Urothelium cell line (cell line): ENCODE measurements at regions not wholly inside any gene's neighbourhood (a gene's known extent, or its start where the extent isn't known, plus 50 kb on each side); places are given as distances from the start of the nearest gene placed in this dataset.
"Not testable (repeated sequence)": the region's sequence is repeated elsewhere in the genome, so short reads cannot be mapped to it uniquely, and the experiment has no call there.

Experiments used
- DNase-seq: peaks from one replicate; pipeline ENCODE4 v3.0.0; 2011; ENCODE audit warnings: low spot score, mixed read lengths
- FAIRE-seq: peaks from 2 replicates; lab custom pipeline; 2011; peaks lifted over from hg19 to GRCh38; lab: Jason Lieb, UNC

GRCh38 chr7:49643736-49644135, 129.7 kb upstream of the VWC2 start:
- DNase-seq = no peak
- FAIRE-seq = no peak

DNA sequence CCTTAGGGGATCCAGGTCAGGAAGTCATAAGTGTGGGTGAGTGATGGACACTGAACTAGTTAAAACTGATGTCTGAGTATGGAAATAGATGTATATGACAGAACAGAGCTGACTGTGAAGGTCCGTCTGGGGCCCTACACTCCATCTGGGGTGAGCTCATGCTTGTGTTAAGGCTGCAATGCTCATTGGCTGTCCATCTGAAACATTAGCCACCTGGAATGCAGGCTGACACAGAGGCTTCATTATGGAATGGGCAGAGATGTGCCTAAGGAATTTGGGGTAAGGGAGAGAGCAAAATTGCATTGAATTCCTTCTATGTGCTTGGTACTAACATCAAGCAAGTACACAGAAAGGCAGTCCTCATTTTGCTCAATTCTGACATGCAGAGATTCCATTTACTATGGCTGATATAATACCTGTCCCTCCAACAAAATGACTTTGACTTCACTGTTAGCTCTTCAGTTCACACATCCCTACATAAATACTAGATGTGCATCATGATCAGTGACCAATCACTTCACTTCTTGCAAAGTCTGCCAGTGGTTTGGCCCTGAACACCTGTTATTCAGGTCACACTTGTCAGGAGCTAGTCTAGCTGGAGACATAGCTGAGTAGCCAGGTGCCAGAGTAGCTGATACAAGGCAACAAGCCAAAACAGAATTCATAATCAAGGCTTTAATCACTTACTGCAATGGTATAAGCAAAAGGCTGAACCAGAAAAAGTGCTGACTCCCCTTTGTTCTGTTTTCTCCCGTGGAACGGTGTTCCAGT, 128.9 kb upstream of the VWC2 start:
- DNase-seq (no peak), FAIRE-seq (peak; percentile 62)

GRCh38 chr7:49645296-49645695, 128.1 kb upstream of the VWC2 start:
- FAIRE-seq (no peak), DNase-seq (no peak)

DNA sequence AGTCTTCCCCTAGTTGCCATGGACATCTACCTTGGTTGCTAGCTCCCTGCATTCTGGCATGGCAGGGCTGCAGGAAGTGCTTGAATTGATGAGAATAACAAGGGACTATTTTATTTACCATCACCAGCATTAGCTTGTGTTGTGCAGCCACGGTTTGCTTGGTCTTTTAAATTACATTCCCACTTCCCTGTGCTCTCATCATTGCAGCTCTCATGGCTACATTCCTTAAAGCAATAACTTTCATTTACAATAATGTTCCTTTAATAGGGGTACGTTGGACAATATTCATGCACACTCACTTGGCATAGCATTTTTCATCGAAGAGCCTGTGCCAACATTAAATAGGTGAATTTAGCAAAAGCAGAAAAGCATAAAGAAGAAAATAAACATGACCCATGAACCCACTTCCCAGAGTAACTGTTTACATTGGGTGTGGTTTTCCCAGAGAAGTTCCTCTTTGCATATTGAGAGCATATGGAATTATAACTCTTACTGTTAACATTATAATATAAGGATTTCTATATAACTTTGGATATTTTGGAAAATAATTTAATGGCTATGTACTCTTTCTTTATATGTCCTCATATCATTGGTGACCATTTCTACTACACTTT, 113.2 kb upstream of the VWC2 start:
- FAIRE-seq (no peak), DNase-seq (no peak)

DNA sequence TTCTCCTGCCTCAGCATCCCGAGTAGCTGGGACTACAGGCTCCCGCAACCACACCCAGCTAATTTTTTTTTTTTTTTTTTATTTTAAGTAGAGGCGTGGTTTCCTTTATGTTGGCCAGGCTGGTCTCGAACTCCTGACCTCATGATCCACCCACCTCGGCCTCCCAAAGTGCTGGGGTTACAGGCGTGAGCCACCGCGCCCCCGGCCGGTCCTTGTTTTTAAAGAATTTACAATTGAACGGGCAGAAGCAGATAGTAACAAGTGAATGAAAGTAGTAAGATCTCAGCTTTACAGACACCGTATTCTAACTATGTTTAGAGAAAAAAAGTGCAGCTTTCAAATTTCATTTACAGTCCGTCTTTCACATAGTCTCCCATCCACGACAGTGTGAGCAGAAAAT, 112.5 kb upstream of the VWC2 start:
- FAIRE-seq = no peak

DNA sequence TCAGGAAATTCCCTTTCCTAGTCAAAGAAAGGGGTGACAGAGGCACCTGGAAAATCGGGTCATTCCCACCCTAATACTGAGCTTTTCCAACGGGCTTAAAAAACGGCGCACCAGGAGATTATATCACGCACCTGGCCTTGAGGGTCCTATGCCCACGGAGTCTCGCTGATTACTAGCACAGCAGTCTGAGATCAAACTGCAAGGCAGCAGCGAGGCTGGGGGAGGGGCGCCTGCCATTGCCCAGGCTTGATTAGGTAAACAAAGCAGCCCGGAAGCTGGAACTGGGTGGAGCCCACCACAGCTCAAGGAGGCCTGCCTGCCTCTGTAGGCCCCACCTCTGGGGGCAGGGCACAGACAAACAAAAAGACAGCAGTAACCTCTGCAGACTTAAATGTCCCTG, 107.5 kb upstream of the VWC2 start:
- not testable (repeated sequence) for FAIRE-seq, DNase-seq

More for the DNA sequence above, 112.5 kb upstream of the VWC2 start:
- no peak for DNase-seq

DNA sequence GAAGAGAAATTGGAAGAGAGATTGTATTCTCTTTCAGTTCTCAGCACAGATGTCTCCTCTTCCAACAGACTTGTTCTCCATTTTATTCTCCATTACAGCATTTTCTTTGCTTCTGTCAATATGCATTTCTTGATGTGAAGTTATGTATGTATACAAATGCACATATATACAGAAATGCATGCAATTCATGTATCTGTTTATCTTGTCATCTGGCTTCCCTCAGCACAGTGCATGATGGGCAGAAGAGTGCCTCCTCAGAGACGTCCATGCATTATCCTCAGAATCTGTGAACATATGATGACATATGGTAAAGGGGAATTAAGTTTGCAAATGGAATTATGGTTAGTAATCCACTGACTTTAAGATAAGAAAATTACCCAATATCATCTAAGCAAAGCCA, 106.7 kb upstream of the VWC2 start:
- FAIRE-seq = no peak
- no peak for DNase-seq

GRCh38 chr7:49669285-49669684, 104.2 kb upstream of the VWC2 start:
- FAIRE-seq (no peak), DNase-seq (no peak)

DNA sequence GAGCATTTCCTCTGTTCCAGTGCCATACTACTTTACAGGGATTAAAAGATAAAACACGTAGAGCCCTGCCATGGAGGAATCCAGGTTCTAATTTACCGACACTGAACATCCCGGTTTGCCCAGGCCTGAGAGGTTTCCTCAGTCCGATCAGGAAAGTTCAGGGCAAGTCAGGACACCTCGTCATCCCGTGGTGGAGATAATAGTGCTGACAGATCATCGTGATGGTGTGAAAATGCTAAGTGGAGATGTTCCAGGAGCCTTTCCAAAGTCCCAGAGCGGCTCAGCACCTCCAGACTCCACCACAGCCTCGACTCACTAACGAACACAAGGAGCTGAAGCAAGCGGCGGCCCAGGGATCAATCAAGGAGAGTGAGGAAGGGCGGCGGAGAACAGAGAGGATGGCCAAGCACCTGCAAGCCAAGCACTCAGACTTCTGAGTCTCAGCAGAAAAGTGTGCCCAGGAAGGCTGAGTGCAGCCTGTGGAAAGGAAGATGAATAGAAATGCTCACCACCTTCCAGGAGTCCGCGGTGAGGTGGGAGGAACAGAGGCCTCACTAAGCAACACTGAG, 103.7 kb upstream of the VWC2 start:
- FAIRE-seq (no peak), DNase-seq (no peak)

- FAIRE-seq (peak; percentile 58), DNase-seq (peak; percentile 36)
Observed at GRCh38 chr7:49670991-49671390, 102.4 kb upstream of the VWC2 start.

- FAIRE-seq = no peak
- DNase-seq = no peak
Observed at GRCh38 chr7:49692516-49692915, 80.9 kb upstream of the VWC2 start.

GRCh38 chr7:49695971-49696370, 77.5 kb upstream of the VWC2 start:
- FAIRE-seq = no peak
- no peak for DNase-seq

GRCh38 chr7:49700841-49701240, 72.6 kb upstream of the VWC2 start:
- DNase-seq = no peak
- FAIRE-seq = no peak

DNA sequence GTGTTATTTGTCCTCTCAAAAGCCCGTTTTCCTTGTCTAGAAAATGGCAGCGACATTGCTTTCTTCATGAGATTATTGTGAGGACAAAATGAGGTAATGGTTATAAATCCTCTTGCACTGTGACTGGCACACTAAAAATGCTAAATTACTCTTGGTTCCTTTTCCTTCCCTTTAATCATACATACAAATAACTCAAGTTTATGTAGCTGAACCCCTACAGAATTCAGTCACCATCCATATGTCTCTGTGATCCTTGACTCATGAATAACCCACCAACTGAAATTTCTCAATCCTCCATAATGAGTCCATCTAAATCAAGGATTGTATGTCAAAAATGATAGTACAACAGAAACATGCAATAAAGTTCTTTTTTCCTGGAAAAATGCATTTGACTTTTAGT, 71.3 kb upstream of the VWC2 start:
- no peak for FAIRE-seq

DNA sequence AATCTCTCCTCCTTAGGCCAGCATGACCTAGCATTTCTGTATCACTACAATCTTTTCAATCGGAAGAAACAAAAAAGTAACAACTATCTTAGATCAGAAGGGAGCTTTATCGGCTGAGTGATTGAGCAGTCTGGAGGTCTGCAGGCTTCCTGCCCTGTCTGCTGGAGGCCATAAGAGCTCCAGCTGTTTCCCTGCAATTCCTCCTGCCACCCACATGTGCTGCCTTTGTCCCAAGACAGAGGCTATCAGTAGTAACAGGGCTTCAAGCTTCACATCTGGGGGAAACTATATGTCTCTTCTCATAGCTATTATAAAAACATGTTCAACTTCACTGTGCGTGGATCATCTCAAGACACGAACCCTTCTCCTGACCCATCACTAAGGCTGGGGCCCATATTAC, 70.1 kb upstream of the VWC2 start:
- FAIRE-seq (no peak), DNase-seq (no peak)

More for the DNA sequence above, 71.3 kb upstream of the VWC2 start:
- no peak for DNase-seq

GRCh38 chr7:49703881-49704280, 69.6 kb upstream of the VWC2 start:
- no peak for FAIRE-seq
- DNase-seq = peak; percentile 23

GRCh38 chr7:49706106-49706505, 67.3 kb upstream of the VWC2 start:
- DNase-seq = no peak
- FAIRE-seq = no peak

DNA sequence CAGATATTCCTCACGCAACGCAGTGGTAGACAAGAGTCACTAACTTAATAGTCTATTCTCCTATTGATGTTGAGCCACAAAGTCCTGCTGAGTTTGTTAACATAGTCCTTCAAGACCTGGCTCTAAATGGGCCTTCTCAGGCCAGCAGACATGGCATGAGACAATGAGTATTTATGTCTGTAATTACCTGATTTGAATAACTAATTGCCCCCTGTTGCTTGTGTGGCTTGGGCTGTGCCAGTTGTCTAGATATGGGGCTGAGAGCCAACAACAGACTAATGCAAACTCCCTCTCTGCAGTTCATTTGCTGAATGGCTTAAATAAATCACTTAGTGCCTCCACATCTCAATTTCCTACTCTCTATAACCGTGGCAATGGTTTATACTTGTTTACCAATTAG, 65.5 kb upstream of the VWC2 start:
- no peak for FAIRE-seq
- DNase-seq = no peak

- DNase-seq = no peak
- no peak for FAIRE-seq
Observed at GRCh38 chr7:49708590-49708989, 64.8 kb upstream of the VWC2 start.

GRCh38 chr7:49711072-49711723, 62.2 kb upstream of the VWC2 start:
- not testable (repeated sequence) for FAIRE-seq, DNase-seq

DNA sequence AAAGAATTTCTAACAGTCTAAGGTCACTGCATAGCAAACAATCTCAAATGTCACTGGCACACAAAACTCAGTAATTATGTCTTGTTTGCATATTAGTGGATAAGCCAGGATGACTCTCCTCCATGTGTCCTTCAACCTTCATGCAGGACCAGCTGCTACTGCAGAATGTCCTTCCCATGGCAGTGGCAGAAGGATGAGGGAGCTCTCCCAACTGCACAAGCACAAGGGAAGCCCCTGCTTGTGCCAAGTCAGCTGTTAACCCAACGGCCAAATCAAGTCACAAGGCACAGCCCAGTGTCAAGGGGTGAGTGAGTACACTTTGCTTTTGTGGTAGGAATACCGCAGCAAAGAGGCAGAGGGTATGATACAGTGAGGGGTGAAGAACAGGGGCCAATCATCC, 59.3 kb upstream of the VWC2 start:
- FAIRE-seq = peak; percentile 63
- no peak for DNase-seq

DNA sequence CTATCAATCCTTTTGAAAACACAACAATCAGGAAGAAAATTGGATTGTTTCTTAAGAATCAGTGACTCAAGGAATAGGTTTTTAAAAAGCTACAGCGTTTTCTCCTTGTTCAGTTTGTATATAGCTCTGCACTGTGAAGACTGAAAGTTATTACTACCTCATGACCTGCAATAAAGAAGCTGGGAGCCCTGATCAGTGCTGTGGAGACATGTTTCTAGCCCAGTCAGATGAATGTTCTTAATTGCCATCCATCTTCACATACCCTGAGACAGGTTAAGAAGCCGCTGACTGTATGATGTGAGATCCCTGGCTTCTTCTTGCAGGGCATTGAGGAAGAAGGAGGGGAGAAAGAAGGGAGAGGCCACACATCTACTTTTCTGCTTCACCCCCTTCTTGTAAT, 58.0 kb upstream of the VWC2 start:
- DNase-seq (no peak), FAIRE-seq (no peak)
